ENCODE measurements at regions not wholly inside any gene's neighbourhood (a gene's known extent, or its start where the extent isn't known, plus 50 kb on each side); places are given as distances from the start of the nearest gene placed in this dataset.

DNA sequence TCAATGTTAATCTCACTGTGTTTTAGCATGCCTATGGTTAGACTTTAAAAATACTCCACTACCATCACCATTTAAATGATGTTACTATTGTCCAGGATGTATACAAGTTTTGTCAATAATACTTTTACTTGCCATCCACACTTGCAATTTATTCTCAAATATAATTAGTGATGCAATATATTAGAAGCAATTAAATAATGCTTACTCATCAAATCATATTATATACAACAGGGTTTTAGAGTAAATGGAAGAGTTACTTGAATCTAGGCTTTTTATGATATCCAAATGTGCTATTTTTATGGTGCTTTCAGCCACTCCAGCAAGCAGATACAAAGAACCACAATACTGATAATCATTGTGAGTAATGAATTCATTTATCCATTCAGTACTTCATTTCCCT is 461.1 kb downstream of the TMEM182 start:
- Histone ChIP-seq H3K4me1 (replicated peaks in 1 of 2) (no peaks in the 10 kb centered on the region), H3K9me3 (replicated peaks in 1 of 3) (no peaks in the 10 kb centered on the region), H3K4me3 (no peak overlapping the region), H3K36me3 (replicated peaks in 1 of 2) (no peaks in the 10 kb centered on the region), H3K27me3 (no peaks in the 10 kb centered on the region), H3K27ac (no peak overlapping the region)
- TF ChIP-seq, protein P1, sequence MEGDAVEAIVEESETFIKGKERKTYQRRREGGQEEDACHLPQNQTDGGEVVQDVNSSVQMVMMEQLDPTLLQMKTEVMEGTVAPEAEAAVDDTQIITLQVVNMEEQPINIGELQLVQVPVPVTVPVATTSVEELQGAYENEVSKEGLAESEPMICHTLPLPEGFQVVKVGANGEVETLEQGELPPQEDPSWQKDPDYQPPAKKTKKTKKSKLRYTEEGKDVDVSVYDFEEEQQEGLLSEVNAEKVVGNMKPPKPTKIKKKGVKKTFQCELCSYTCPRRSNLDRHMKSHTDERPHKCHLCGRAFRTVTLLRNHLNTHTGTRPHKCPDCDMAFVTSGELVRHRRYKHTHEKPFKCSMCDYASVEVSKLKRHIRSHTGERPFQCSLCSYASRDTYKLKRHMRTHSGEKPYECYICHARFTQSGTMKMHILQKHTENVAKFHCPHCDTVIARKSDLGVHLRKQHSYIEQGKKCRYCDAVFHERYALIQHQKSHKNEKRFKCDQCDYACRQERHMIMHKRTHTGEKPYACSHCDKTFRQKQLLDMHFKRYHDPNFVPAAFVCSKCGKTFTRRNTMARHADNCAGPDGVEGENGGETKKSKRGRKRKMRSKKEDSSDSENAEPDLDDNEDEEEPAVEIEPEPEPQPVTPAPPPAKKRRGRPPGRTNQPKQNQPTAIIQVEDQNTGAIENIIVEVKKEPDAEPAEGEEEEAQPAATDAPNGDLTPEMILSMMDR (IDR thresholded peaks at IDR 0.05), result no peak
- TF ChIP-seq POLR2A (IDR thresholded peaks at IDR 0.05), result no peak
- no peak for DNase-seq
- intact Hi-C loops (cut with DNase I), result no loop called here

DNA sequence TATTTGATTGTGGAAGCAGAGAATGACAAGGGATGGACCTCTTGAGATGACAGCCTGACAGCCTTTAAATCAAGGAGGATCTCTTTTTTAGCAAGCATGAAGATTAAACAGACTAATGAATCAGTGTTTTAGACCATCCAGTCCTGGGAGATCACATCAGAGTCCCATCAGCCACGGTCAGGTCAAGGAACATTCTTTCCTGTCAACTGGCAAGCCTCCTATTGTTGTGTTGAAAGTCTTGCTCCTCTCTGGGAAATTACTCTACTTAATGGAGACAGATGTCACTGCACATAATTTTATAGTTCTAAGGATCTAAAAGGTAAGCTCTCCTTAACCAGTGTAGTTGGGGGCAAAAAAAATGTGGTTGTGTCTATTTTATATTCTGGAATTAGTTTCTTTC is 469.0 kb downstream of the TMEM182 start:
- WGBS, 4 donors, result 0 to 12% (median 7%) methylated on average over 1 of the region's 1 CpG
- intact Hi-C loops (cut with DNase I), result no loop called here
- Histone ChIP-seq H3K4me1 (replicated peaks in 1 of 2) (no peaks in the 10 kb centered on the region), H3K4me3 (no peak overlapping the region), H3K9me3 (replicated peaks in 1 of 3) (no peaks in the 10 kb centered on the region), H3K36me3 (replicated peaks in 1 of 2) (no peaks in the 10 kb centered on the region), H3K27ac (no peak overlapping the region), H3K27me3 (no peaks in the 10 kb centered on the region)
- DNase-seq, result no peak
- no peak for TF ChIP-seq POLR2A (IDR thresholded peaks at IDR 0.05)
- TF ChIP-seq, protein P1 (IDR thresholded peaks at IDR 0.05), result no peak

DNA sequence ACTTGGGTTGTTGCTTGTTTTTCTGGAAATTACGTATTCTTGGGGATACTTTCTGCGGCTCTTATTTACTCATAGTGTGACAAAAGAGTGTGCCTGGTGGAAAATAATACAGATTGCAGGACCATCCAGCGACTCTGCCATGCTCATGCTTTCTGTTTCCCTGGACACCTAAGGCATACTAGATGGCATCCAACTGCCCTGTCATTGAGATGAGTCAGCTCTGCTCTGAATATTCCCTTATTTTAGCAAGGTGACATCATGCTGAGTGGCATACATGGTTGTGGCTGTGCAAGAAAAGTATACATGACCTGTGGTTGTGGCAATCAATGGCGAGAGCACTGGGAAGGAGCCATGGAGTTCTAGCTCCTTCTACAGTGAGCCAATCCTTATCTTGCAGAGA is 471.0 kb downstream of the TMEM182 start:
- Histone ChIP-seq H3K27ac (no peak overlapping the region), H3K4me3 (no peak overlapping the region), H3K4me1 (replicated peaks in 1 of 2) (no peaks in the 10 kb centered on the region), H3K36me3 (replicated peaks in 1 of 2) (no peaks in the 10 kb centered on the region), H3K9me3 (replicated peaks in 1 of 3) (no peaks in the 10 kb centered on the region), H3K27me3 (no peaks in the 10 kb centered on the region)
- TF ChIP-seq, protein P1 (IDR thresholded peaks at IDR 0.05), result no peak
- no peak for TF ChIP-seq POLR2A (IDR thresholded peaks at IDR 0.05)
- DNase-seq, result no peak
- 78 to 86% (median 80%) methylated on average over 4 of the region's 4 CpGs for WGBS, 4 donors
- intact Hi-C loops (cut with DNase I), result no loop called here

DNA sequence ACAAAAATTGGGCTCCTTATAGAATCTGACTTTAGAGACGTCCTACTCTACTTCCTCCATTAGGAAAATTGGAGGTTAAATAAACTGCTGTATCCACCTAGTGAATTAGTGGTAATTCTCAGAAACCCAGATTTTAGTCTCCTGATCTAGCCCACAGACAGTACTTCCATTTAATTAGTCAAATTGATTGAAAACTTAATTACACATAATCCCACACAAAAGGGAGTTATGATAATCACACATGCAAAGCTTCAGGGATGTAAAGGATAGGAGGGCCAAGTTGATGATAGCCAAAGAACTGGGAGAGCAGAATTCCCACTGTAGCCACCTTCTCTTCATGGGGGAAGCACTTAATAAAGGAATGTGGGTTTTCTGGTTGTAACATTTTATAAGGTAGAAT is 471.9 kb downstream of the TMEM182 start:
- 62 to 88% (median 68%) methylated on average over 1 of the region's 1 CpG for WGBS, 4 donors
- no peak for DNase-seq
- Histone ChIP-seq H3K9me3 (replicated peaks in 1 of 3) (no peaks in the 10 kb centered on the region), H3K27ac (no peak overlapping the region), H3K4me1 (replicated peaks in 1 of 2) (no peaks in the 10 kb centered on the region), H3K36me3 (replicated peaks in 1 of 2) (no peaks in the 10 kb centered on the region), H3K4me3 (no peak overlapping the region), H3K27me3 (no peaks in the 10 kb centered on the region)
- TF ChIP-seq POLR2A (IDR thresholded peaks at IDR 0.05), result no peak
- TF ChIP-seq, protein P1 (IDR thresholded peaks at IDR 0.05), result no peak
- intact Hi-C loops (cut with DNase I), result no loop called here

Data from adrenal gland (tissue), 9 donors.